ENCODE measurements at regions not wholly inside any gene's neighbourhood (a gene's known extent, or its start where the extent isn't known, plus 50 kb on each side); places are given as distances from the start of the nearest gene placed in this dataset.

- TF ChIP-seq CTCF (IDR thresholded peaks at IDR 0.05): no peak
- no peak for TF ChIP-seq POLR2AphosphoS5 (IDR thresholded peaks at IDR 0.05; ENCODE audit: low read depth, low read length)
- no peak for TF ChIP-seq SIN3A (IDR thresholded peaks at IDR 0.05; ENCODE audit: borderline replicate concordance, insufficient read depth, low read depth, low read length)
- no peak for TF ChIP-seq TCF7L2 (IDR thresholded peaks at IDR 0.05; ENCODE audit: low read depth, low read length)
- no peak for TF ChIP-seq REST (IDR thresholded peaks at IDR 0.05; ENCODE audit: insufficient read depth in 1 of 2, low read depth in 2 of 2, low read length in 1 of 2)
Measured at GRCh38 chr12:67147447-67147846, 121.7 kb upstream of the CAND1 start.

All from Panc1 (cell line).